Astrocyte of the cerebellum (primary cell): ENCODE measurements at regions not wholly inside any gene's neighbourhood (a gene's known extent, or its start where the extent isn't known, plus 50 kb on each side); places are given as distances from the start of the nearest gene placed in this dataset.

ENCODE experiments used
- DNase-seq: peaks from one replicate; pipeline ENCODE4 v3.0.0-alpha.2; 2011; ENCODE audit warnings: low read depth
- H3K4me3 ChIP-seq: 2 replicates; pipeline ENCODE4 v1.5.1; 2011; ENCODE audit warnings: mild to moderate bottlenecking, low read depth, low read length, moderate library complexity
- CTCF ChIP-seq: IDR thresholded peaks from 2 replicates; pipeline ENCODE4 v1.5.1; 2012; ENCODE audit warnings: low read length, low read depth, moderate library complexity, mild to moderate bottlenecking; ENCODE audit errors: missing control alignments
- in situ Hi-C: cut with HindIII; loops from 2 replicates; pipeline ENCODE4 v1.10.0; 2017; ENCODE audit warnings: low sequenced_read_pairs

- TF ChIP-seq CTCF = no peak
- no peak for DNase-seq
- no peak overlapping the region for H3K4me3 ChIP-seq
- in situ Hi-C loops = no loop called here
Measured at GRCh38 chr1:170866646-170867045, 68.7 kb upstream of the MROH9 start.

GRCh38 chr1:170871868-170872267 is 63.5 kb upstream of the MROH9 start:
- no peak overlapping the region for H3K4me3 ChIP-seq
- in situ Hi-C loops = no loop called here
- DNase-seq = no peak
- TF ChIP-seq CTCF = no peak

GRCh38 chr1:170872663-170873062 is 62.7 kb upstream of the MROH9 start:
- DNase-seq = no peak
- no peak overlapping the region for H3K4me3 ChIP-seq
- in situ Hi-C loops = no loop called here
- TF ChIP-seq CTCF = no peak

GRCh38 chr1:170874671-170875070 is 60.7 kb upstream of the MROH9 start:
- in situ Hi-C loops = no loop called here
- TF ChIP-seq CTCF = no peak
- no peak for DNase-seq
- no peak overlapping the region for H3K4me3 ChIP-seq

- peak; percentile 52 for TF ChIP-seq CTCF
- peak; percentile 38 for DNase-seq
- in situ Hi-C loops = no loop called here
- H3K4me3 ChIP-seq = no peak overlapping the region
Measured at GRCh38 chr1:170881268-170882265, 53.8 kb upstream of the MROH9 start.
